Coronary artery (tissue), 2 donors: ENCODE measurements at regions not wholly inside any gene's neighbourhood (a gene's known extent, or its start where the extent isn't known, plus 50 kb on each side); places are given as distances from the start of the nearest gene placed in this dataset.

ENCODE experiments used
- DNase-seq: peaks from one replicate; pipeline ENCODE4 v3.0.0-alpha.2; 2017; ENCODE audit warnings: low spot score
- H3K27ac ChIP-seq, 2 donors: fragments of 200-600 bp; sonication (generic); one replicate each; pipeline ENCODE4 v1.5.1; 2016 to 2019
- H3K4me3 ChIP-seq: fragments of 200-600 bp; sonication (generic); 2 replicates; pipeline ENCODE4 v1.5.1; 2016; ENCODE audit warnings: mild to moderate bottlenecking, moderate library complexity
- CTCF ChIP-seq: fragments of 200-600 bp; sonication (generic); IDR thresholded peaks from one replicate; pipeline ENCODE4 v1.5.1; 2019; ENCODE audit warnings: antibody characterized with exemption

GRCh38 chr5:135714126-135714894, 120.2 kb upstream of the SLC25A48 start:
- H3K27ac ChIP-seq, result no peak overlapping the region
- no peak for TF ChIP-seq CTCF
- no peak overlapping the region for H3K4me3 ChIP-seq
- no peak for DNase-seq

- Histone ChIP-seq H3K4me3 (no peak overlapping the region), H3K27ac (no peak overlapping the region)
- DNase-seq, result no peak
- TF ChIP-seq CTCF, result no peak
Measured at GRCh38 chr5:135713161-135713915, 121.1 kb upstream of the SLC25A48 start.

- TF ChIP-seq CTCF, result no peak
- no peak overlapping the region for H3K4me3 ChIP-seq
- H3K27ac ChIP-seq, result no peak overlapping the region
- DNase-seq, result no peak
Measured at GRCh38 chr5:135711911-135712310, 122.6 kb upstream of the SLC25A48 start.

- Histone ChIP-seq H3K27ac (no peak overlapping the region), H3K4me3 (no peak overlapping the region)
- DNase-seq, result no peak
- no peak for TF ChIP-seq CTCF
Measured at GRCh38 chr5:135710045-135710675, 124.3 kb upstream of the SLC25A48 start.

GRCh38 chr5:135709208-135709575, 125.3 kb upstream of the SLC25A48 start:
- no peak for TF ChIP-seq CTCF
- no peak overlapping the region for H3K4me3 ChIP-seq
- H3K27ac ChIP-seq, result no peak overlapping the region
- no peak for DNase-seq

- no peak for TF ChIP-seq CTCF
- Histone ChIP-seq H3K4me3 (no peak overlapping the region), H3K27ac (no peak overlapping the region)
- no peak for DNase-seq
Measured at GRCh38 chr5:135708481-135709207, 125.8 kb upstream of the SLC25A48 start.
